NOMO-1 treated with dmso at 0.1 percent for 144 hours (cell line): ENCODE measurements at regions not wholly inside any gene's neighbourhood (a gene's known extent, or its start where the extent isn't known, plus 50 kb on each side); places are given as distances from the start of the nearest gene placed in this dataset.
A peak's percentile ranks its signal among the peaks of the same experiment; 100 is the strongest.
"Not testable (repeated sequence)": the region's sequence is repeated elsewhere in the genome, so short reads cannot be mapped to it uniquely, and the experiment has no call there.

Experiments
- DNase-seq: peaks from one replicate; lab custom pipeline; 2025; ENCODE audit not compliant: unreplicated experiment; lab: John Stamatoyannopoulos, UW

- no peak for DNase-seq
Measured at GRCh38 chr2:144825331-144826020, 305.6 kb upstream of the ZEB2 start.

DNA sequence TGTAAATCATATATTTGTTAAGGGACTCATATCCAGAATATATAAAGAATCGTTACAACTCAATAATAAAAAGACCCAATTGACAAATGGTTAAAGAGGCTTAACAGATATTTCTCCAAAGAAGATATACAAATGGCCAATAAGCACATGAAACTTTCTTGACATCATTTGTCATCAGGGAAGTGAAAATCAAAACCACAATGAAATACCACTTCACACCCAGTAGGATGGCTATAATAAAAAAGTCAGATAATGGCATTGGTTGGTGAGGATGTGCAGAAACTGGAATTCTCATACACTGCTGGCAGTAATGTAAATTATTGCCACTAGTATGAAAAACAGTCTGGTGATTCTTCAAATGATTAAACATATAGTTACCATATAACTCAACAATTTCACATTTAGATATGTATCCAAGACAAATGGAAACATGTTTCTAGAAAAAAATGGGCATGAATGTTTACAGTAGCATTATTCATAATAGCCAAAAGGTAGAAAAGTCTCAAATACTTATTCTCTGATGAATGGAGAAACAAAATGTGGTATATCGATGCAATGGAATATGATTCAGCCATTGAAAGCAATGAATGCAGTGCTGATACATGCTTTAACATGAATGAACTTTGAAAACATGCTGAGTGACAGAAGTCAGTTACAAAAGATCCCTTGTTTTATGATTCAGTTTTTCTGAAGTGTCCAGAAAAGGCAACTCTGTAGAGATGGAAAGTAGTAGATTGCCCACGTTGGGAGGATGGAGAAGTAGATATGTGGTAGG, 304.6 kb upstream of the ZEB2 start:
- DNase-seq, result no peak

DNA sequence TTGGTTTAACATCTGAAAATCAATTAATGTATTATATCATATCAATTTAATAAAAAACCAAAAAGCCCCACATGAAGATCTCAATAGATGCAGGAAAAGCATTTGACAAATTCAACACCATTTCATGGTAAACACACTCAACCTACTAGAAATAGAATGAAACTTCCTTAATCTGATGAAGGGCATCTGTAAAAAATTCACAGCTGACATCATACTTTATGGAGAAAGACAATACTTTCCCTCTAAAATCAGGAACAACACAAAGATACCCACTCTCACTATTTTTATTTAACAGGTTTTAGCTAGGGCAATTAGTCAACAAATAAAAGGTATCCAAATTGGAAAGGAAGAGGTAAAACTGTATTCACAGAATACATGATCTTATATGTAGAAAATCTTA, 303.0 kb upstream of the ZEB2 start:
- no peak for DNase-seq

DNA sequence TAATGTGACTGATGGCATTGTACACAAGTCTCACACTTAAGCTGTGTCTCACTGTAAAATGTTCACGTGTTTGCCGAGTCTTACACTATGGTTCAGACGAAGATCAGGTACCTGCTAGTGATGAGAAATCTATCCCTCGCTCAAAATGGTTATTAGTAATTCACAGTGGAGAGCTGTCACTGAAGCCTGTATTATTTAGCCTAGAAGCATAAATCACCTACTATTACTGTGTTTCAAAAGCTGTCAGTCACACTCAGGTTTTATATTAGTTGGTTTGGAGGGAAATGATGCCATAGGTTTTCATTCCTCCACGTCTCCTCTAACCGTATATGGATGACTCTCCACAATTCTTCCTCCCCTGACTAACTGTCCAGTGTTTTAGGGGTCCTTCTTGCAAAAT, 292.4 kb upstream of the ZEB2 start:
- no peak for DNase-seq

GRCh38 chr2:144801766-144802165, 281.8 kb upstream of the ZEB2 start:
- DNase-seq, result no peak

- no peak for DNase-seq
Measured at GRCh38 chr2:144801325-144801724, 281.4 kb upstream of the ZEB2 start.

- DNase-seq, result no peak
Measured at GRCh38 chr2:144798989-144799388, 279.1 kb upstream of the ZEB2 start.

GRCh38 chr2:144798034-144798433, 278.1 kb upstream of the ZEB2 start:
- no peak for DNase-seq

DNA sequence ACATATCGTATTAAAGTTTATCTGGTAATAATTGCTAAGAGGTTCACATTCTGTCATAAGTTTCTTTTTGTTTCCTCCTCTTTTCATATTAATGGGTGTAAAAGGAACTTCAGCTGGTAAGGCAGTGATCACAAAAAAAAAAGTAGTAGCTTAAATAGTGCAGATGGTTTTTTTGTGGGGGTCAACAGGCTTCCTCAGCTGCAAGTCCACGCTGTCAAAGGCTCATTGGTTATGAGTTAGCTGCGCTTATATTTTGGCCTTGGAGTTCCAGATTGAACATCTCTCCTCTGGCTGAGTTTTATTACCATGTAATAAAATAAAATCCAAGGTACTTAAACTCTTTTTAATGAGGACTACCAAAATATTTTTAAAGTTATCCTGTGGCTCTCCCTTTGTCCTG, 277.0 kb upstream of the ZEB2 start:
- no peak for DNase-seq

- no peak for DNase-seq
Measured at GRCh38 chr2:144796164-144796563, 276.2 kb upstream of the ZEB2 start.

DNA sequence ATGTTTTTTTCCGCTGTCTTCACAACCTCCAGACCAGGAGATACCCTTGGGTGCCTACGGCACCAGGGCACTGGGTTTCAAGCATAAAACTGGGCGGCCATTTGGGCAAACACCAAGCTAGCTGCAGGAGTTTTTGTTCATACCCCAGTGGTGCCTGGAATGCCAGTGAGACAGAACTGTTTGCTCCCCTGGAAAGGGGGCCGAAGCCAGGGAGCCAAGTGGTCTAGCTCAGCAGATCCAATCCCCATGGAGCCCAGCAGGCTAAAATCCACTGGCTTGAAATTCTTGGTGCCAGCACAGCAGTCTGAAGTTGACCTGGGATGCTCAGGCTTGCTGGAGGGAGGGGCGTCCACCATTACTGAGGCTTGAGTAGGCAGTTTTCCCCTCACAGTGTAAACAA, 265.3 kb upstream of the ZEB2 start:
- DNase-seq, result no peak

DNA sequence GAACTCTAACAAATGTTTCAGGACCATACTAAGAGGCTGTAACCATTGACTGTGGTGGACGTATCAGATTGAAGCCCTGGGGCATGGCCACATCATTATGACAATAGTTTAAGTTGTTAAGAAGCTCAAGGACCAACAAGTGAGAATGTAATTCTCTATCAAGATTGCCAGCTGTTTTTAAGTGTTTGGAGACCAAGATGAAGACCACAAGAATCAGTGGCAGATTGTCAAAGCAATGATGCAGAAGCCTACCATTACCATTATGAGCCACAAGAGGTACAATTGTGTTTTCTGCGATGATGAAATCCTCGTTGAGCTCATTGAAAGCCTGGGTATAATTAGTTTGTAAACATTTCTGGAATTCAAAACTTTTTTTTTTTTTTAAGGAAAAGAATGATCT, 261.1 kb upstream of the ZEB2 start:
- DNase-seq, result no peak

DNA sequence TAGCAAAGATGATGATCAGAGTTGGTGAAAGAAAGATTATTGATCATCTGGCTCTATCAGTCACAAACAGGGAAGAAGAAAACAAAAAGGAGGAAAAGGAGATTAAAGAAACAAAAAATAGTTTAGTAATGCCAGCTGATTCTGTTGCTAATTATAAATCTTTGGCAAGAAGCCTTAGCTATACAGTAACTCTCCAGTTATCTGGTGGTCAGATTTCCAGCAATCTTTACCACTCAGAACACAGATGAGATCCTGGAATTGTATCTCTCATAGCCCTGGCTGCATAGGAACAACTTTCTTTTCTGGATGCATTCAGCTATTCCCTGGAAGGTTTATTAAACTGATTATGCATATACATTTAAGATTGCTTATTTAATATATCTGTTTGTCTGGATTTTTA, 256.8 kb upstream of the ZEB2 start:
- no peak for DNase-seq

- peak; percentile 4 for DNase-seq
Measured at GRCh38 chr2:144774809-144775208, 254.9 kb upstream of the ZEB2 start.

DNA sequence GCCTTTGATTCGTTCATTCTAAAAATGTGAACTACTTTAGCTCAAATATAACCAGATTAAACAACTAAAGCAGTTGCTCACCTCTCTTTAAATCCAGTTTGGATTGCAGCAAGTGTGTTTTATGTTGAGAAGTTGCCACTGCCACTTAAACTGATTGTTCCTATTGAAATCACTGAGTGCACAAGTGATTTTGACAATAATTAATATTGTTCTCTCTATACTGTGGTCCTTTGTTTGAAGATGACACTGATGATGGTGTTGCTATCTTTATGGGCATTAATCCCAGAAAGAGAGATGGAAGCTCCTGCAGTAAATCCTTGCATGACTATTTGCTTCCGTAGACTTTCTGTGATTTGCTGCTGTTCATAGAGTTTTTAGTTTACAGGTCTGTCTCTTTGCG, 251.4 kb upstream of the ZEB2 start:
- DNase-seq, result no peak

DNA sequence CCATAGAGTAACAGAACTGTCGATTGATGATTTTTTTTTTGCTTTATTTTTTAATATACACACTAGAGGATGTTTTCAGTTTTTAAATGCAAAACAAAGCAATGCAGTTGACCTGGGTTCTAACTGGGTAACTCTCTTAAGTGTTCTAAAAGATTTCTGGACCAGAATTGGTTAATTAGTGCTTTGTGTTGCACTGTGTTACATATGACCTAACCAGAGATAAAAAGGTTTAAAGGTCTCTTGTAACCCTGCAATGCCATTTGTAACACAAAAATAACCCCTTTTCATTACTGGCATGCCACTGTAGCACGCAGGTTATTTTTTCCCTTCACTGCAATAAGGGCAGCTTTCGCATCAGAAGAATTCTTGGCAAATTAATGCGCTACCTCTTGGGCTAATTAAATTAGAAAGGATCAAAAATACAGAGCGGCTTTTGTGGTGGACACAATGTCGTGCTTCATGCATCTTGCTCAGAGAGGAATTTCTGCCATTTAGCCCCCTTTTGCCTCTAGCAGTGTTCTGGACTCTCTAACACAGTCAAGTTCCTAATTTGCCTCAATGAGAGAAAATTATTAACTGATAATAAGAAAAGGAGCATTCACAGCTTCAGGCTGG, 250.8 kb upstream of the ZEB2 start:
- no peak for DNase-seq

DNA sequence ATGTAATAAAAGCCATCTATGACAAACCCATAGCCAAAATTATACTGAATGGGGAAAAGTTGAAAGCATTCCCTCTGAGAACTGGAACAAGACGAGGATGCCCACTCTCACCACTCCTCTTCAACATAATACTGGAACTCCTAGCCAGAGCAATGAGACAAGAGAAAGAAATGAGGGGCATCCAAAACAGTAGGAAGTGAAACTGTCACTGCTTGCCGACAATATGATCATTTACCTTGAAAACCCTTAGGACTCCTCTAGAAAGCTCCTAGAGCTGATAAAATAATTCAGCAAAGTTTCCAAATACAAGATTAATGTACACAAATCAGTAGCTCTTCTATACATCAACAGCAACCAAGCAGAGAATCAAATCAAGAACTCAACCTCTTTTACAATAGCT, 241.0 kb upstream of the ZEB2 start:
- not testable (repeated sequence) for DNase-seq

GRCh38 chr2:144759746-144760145, 239.8 kb upstream of the ZEB2 start:
- DNase-seq, result no peak

- not testable (repeated sequence) for DNase-seq
Measured at GRCh38 chr2:144758196-144758595, 238.3 kb upstream of the ZEB2 start.

DNA sequence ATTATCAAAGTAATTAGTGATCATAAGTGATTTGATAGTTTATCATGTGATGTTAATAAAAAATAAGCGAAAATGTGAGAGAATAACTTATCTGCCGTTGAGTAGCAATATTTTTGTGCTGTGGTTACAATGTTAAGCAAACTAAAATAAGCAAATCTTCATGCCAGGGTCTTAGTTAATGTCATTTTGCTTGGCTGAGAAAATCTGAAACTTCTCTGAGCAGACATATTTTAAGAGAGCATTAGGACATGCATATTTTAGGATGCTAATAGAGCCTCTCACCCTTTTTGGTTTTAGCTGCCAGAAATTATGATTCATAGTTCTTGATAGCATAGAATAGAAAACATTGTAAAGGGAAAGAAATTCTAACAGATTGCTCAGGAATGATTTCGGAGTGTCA, 233.5 kb upstream of the ZEB2 start:
- no peak for DNase-seq

DNA sequence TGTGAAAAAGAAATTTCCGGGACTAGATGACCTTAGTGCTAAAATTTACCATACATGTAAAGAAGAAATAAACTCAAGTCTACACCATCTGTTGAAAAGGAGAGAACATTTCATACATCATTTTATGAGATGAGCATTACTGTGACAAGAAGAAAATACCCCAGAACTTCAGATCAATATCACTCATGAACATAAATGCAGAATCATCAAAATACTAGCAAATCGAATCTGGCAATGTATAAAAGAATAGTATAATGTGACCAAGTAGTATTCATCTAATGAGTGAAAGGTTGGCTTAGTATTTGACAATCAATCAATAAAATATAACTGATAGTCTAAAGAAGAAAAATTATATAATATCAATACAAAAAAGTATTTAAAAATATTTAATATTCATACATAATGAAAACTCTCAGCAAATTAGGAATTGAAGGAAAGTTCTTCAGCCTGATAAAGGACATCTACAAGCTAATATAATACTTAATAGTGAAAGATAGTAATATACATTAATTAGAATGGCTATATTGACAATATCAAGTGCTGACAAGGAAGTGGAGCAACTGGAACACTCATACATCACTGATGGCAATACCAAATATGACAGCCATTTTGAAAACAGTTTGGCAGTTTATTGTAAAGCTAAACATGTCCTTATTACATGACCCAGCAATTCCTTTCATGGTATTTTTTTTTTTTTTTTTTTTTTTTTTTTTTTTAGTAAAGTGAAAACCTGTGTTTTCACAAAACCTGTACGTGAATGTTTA, 231.4 kb upstream of the ZEB2 start:
- no peak for DNase-seq

- DNase-seq, result no peak
Measured at GRCh38 chr2:144749188-144749587, 229.3 kb upstream of the ZEB2 start.
